GM20000 (cell line): ENCODE measurements at regions not wholly inside any gene's neighbourhood (a gene's known extent, or its start where the extent isn't known, plus 50 kb on each side); places are given as distances from the start of the nearest gene placed in this dataset.

Experiments
- DNase-seq: peaks from one replicate; pipeline ENCODE4 v3.0.0; 2012; ENCODE audit warnings: low spot score
- TF ChIP-seq, protein P1 (sequence below): IDR thresholded peaks from 2 replicates; pipeline ENCODE4 v1.5.1; 2012; ENCODE audit warnings: mild to moderate bottlenecking, control low read depth; ENCODE audit errors: extremely low read depth, missing control alignments

DNA sequence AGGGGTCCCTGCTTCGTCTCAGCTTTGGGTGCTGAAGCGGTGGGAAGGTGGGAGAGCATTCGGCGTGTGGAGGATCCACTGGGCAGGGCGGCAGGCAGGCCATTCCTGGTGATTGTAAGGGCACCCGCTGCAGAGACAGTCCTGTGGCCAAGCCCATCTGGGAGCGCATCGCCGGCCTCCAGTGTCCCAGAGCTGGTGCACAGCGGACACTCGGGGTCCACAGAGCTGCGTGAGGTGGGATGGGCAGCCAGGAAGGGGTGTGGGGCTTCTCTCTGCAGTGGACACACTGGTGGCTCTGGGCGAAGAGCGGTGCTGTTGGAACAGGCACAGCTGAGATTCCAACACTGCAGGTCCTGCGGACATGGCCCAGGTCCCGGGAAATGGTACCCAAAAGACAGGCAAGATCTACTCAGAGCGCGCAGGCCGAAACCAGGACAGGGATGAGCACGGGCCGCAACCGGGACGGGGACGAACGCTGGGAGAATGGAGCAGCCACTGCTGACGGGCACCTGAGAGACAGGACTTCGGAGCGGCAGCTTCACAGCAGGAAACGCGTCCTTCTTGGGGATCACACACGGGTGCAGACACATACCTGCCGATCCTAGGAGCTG, 188.2 kb downstream of the ERMARD start:
- TF ChIP-seq, protein P1, sequence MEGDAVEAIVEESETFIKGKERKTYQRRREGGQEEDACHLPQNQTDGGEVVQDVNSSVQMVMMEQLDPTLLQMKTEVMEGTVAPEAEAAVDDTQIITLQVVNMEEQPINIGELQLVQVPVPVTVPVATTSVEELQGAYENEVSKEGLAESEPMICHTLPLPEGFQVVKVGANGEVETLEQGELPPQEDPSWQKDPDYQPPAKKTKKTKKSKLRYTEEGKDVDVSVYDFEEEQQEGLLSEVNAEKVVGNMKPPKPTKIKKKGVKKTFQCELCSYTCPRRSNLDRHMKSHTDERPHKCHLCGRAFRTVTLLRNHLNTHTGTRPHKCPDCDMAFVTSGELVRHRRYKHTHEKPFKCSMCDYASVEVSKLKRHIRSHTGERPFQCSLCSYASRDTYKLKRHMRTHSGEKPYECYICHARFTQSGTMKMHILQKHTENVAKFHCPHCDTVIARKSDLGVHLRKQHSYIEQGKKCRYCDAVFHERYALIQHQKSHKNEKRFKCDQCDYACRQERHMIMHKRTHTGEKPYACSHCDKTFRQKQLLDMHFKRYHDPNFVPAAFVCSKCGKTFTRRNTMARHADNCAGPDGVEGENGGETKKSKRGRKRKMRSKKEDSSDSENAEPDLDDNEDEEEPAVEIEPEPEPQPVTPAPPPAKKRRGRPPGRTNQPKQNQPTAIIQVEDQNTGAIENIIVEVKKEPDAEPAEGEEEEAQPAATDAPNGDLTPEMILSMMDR: no peak
- no peak for DNase-seq

DNA sequence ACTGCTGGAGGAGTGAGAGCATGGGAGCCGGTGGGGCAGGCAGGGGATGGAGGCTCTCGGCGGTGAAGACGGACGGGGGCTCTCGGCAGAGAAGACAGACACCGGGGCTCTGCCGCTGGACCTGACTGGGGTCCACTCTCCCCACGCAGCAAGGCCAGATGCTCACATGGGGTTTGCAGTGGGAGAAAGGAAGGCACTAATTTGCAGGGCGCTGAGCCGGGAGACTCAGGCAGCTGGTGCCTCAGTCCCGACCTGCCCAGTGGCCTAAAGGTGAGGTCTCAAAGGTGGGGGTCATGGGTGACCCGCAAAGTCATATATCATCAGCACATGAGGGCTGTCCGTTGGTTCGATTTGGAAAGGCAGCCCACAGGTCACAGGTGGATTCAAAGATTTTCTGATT, 187.3 kb downstream of the ERMARD start:
- TF ChIP-seq, protein P1: no peak
- no peak for DNase-seq

DNA sequence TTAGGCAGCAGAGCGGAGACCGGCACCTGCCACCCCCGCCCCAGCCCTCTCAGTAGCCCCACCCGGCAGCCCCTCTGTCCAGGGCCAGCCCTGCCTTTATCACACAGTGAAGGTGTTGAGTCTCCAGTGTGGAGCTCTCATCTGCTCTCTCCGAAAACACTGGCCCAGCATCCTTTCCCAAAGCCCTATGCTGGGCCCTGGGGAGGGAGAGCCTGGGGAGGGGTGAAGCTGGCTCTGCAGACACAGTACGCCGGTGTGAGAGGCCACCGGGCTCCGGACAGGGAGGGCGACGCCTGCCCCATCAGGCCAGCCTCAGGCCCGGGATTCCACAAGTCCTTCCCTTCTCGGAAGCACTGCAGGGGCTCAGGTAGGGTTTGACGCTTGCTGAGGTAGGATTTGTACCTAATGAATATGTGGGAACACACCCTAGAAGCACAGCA, 186.9 kb downstream of the ERMARD start:
- DNase-seq: no peak
- TF ChIP-seq, protein P1: no peak

DNA sequence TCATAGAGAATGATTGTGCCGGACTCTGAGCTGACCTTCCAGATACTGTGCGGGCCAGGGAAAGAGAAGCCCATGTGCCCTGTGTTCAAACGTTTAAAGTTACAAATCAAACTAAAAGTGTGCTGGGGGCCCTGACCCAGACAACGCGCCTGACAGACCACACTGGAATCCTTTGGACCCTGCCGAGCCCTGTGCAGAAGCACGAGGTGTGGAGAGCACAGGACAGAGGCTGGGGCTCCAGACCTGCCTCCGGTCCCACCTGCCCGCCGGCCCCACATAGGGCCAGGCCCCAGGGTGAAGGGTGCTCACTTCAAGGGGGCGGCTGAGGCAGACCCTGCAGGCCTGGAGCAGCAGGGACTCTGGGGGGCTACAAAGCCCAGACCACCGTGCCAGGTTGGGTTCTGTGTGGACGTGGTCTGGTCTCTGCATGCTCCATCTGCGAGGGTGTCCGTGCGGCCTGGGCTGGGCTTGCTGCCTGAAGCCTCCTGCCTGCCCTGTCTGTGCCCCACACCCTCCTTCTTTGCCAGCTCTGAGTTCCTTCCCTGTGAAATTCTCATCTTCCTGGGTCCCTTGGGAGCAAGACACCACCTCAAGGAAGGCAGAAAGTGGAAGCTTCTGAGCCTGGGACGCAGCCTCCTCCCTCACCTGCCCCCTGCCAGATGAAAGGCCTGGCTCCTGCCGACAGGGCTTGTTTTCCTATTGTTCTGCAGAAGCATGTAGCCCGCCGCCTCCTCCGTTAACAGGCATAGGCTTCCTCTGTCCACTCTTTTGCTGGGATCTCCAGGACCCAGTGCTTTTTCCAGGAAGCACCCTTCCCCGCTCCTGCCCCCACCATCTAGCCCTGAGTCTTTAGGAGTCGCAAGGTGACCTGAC, 186.2 kb downstream of the ERMARD start:
- TF ChIP-seq, protein P1: no peak
- no peak for DNase-seq

DNA sequence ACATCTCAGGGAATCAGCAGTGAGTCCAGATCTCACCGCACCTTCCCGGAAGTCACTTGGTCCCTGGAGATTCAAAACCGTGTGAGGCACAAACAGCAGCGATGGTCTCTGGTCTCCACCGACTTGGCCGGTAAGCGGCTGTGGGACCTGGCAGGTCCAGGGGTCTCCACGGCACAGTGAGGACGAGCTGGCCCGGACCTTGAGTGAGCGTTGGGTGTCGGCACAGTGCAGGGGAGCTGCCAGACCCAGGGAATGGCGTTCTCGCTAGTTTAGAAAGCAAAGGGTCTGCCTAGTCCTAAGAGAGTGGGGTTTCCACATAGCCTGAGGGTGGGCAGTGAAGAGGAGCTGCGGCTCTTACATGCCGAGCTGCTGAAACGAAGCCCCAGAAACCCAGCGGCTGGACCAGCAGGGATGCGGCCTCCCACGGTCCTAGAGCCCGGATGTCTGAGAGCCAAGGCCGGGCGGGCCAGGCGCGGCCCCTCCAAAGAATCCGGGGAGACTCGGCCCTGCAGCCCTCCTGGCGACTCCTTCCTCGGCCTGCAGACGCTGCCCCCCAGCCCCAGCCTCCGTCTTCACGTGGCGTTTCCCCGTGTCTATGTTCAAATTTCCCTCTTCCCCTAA, 185.0 kb downstream of the ERMARD start:
- TF ChIP-seq, protein P1: no peak

DNA sequence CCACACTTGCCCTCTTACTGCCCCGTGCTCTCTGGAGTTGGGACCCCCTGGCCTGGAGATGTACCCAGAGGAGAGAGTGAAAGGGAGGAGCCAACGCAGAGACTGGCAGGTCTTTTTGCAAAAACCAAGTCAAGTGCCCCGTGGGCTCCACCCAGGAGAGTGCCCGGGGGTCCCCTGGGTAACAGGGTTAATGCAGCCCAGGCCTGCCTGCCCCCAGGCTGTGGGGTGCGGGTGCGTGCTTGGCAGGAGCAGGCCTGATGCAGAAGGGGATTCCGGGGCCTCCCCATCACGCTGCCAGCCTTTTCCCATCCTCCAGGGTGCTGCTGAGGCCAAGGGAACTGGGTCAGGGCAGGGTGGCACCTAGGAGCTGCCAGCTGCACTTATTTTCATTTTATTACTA, 184.4 kb downstream of the ERMARD start:
- TF ChIP-seq, protein P1: no peak
- DNase-seq: no peak

More for the DNA sequence above, 185.0 kb downstream of the ERMARD start:
- no peak for DNase-seq

DNA sequence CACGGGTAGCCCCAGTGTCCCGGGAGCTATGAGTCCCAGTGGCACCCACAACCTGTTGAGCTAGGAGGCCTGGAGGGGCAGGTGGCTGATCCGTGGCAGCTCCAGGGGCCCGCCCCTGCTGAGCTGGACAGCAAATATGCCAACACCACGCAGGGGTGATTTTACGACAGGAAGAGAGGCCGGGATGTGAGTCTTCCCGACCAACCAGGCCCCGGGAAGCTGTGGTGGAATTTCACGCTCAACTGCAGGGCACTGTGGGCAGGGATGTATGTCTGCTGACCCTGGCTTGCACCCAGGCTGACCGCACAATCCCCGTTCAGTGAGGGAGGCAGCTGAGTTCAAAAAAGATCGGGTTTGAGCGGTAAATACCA, 183.9 kb downstream of the ERMARD start:
- DNase-seq: no peak
- TF ChIP-seq, protein P1: no peak
